ENCODE measurements at regions not wholly inside any gene's neighbourhood (a gene's known extent, or its start where the extent isn't known, plus 50 kb on each side); places are given as distances from the start of the nearest gene placed in this dataset.

GRCh38 chr6:8839626-8840025 is 404.3 kb upstream of the SLC35B3 start:
- TF ChIP-seq CTCF (IDR thresholded peaks at IDR 0.05): no peak
- TF ChIP-seq POLR2A (IDR thresholded peaks at IDR 0.05): no peak
